Endothelial cell (in vitro differentiated cells): ENCODE measurements at regions not wholly inside any gene's neighbourhood (a gene's known extent, or its start where the extent isn't known, plus 50 kb on each side); places are given as distances from the start of the nearest gene placed in this dataset.

Source experiments
- DNase-seq: peaks from one replicate; pipeline ENCODE4 v3.0.0; 2021; ENCODE audit warnings: low spot score
- H3K27ac Mint-ChIP-seq: one replicate; pipeline ENCODE4 v1.8.0; 2021; ENCODE audit warnings: mixed read lengths, inconsistent platforms; ENCODE audit not compliant: unreplicated experiment
- H3K27me3 Mint-ChIP-seq: one replicate; pipeline ENCODE4 v1.8.0; 2021; ENCODE audit warnings: mild to moderate bottlenecking, moderate library complexity, mixed read lengths, inconsistent platforms; ENCODE audit not compliant: unreplicated experiment
- H3K36me3 Mint-ChIP-seq: one replicate; pipeline ENCODE4 v1.8.0; 2021; ENCODE audit warnings: mild to moderate bottlenecking, low read depth, mixed read lengths, inconsistent platforms; ENCODE audit not compliant: unreplicated experiment
- H3K4me1 Mint-ChIP-seq: one replicate; pipeline ENCODE4 v1.8.0; 2021; ENCODE audit warnings: mild to moderate bottlenecking, mixed read lengths, inconsistent platforms; ENCODE audit not compliant: unreplicated experiment
- H3K4me3 Mint-ChIP-seq: one replicate; pipeline ENCODE4 v1.8.0; 2021; ENCODE audit warnings: mild to moderate bottlenecking, mixed read lengths, inconsistent platforms; ENCODE audit not compliant: unreplicated experiment
- H3K9me3 Mint-ChIP-seq: one replicate; pipeline ENCODE4 v1.8.0; 2021; ENCODE audit warnings: mixed read lengths, inconsistent platforms; ENCODE audit not compliant: unreplicated experiment
- TF ChIP-seq, protein P1 (sequence below): fragments of 200-600 bp; sonication (generic); IDR thresholded peaks from one replicate; pipeline ENCODE4 v1.5.0; 2021; ENCODE audit warnings: antibody characterized with exemption; ENCODE audit not compliant: unreplicated experiment

DNA sequence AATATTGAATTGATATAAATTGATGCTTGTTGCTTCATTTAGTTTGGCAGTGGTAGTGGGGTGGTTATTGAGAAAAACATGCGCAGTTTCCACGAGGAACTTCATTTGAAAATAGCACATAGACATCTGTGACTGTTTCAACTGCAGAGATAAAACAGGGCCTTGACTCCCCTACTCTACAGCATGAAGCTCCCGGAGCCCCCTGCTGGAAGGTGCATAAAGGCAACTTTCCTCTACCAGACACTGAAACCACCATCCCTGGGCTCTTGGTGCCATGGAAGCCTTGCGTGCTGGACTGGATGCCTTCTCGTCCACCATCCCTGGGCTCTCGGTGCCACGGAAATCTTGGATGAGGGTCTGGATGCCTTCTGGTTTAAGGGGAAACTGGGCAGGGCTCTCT lies 195.9 kb downstream of the CSNK2A3 start:
- TF ChIP-seq, protein P1, sequence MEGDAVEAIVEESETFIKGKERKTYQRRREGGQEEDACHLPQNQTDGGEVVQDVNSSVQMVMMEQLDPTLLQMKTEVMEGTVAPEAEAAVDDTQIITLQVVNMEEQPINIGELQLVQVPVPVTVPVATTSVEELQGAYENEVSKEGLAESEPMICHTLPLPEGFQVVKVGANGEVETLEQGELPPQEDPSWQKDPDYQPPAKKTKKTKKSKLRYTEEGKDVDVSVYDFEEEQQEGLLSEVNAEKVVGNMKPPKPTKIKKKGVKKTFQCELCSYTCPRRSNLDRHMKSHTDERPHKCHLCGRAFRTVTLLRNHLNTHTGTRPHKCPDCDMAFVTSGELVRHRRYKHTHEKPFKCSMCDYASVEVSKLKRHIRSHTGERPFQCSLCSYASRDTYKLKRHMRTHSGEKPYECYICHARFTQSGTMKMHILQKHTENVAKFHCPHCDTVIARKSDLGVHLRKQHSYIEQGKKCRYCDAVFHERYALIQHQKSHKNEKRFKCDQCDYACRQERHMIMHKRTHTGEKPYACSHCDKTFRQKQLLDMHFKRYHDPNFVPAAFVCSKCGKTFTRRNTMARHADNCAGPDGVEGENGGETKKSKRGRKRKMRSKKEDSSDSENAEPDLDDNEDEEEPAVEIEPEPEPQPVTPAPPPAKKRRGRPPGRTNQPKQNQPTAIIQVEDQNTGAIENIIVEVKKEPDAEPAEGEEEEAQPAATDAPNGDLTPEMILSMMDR: peak; percentile 27
- DNase-seq: peak; percentile 55
- no peaks in the 10 kb centered on the region for H3K27me3 Mint-ChIP-seq
- H3K4me1 Mint-ChIP-seq: peaks cover 4% of the 10 kb centered on the region
- no peak overlapping the region for H3K27ac Mint-ChIP-seq
- no peaks in the 10 kb centered on the region for H3K36me3 Mint-ChIP-seq
- no peak overlapping the region for H3K4me3 Mint-ChIP-seq
- no peaks in the 10 kb centered on the region for H3K9me3 Mint-ChIP-seq

DNA sequence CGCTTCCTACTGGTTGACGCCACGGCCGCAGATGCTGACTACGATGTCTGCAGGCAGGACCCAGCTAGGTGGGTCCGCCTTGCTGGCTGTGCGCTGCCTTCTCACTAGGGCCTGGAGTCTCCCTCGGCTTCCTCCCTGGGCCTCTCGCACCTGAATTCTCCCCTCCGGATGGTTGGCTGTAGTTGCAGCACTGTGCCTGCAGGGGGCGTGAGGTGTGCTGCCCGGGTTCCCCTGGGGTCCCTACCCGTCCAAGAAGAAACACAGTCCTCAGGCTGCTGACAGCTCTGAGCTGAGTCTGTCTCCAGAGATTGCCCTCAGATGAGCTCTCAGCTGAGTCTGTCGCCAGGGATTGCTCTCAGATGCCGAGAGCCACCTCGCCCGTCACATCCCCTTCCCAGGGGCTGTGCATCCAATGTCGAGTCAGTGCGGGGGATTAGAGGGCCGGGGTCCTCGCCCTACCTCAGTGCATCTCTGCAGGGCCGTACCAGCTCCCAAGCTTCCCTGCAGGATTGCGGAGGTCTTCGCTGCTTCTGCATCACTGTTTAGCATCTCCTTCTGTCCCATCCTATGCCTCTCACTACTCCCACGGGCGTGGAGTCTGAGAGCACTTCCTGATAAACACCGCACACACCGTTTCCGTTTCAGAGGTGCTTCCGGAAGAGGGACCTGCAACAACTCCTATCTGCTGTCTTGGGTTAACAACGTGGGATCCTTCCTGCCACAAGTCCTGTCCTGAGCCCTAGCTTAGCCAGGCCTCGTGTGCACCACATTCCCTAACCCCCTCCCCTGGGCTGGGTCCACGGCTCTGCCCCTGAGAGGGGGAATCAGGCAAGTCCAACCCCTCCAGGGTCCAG lies 196.9 kb downstream of the CSNK2A3 start:
- TF ChIP-seq, protein P1: peak; percentile 81
- Mint-ChIP-seq H3K4me3 (no peak overlapping the region), H3K27me3 (no peaks in the 10 kb centered on the region), H3K4me1 (peaks cover 4% of the 10 kb centered on the region), H3K27ac (no peak overlapping the region), H3K36me3 (no peaks in the 10 kb centered on the region), H3K9me3 (no peaks in the 10 kb centered on the region)
- peak; percentile 69 for DNase-seq

DNA sequence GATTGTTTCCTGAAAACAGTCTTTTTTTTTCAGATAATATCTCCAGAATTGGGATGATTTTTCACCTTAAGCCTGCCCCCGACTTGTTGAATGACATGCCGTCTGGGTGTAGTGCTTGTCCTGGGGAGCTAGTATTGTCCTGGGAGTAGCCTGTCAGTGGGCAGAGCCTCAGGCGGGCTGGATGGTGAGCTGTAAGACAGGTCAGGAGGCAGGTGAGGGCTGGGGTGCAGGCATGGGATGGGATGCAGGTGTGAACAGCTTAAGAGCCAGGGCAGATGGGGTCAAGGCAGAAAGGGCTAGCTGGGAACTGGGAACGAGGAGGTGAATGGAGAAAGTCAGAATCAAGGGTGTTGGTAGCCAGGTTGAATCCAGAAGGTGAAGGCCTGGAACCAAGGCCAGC lies 200.2 kb downstream of the CSNK2A3 start:
- TF ChIP-seq, protein P1: no peak
- no peaks in the 10 kb centered on the region for H3K36me3 Mint-ChIP-seq
- H3K9me3 Mint-ChIP-seq: no peaks in the 10 kb centered on the region
- no peak for DNase-seq
- H3K27ac Mint-ChIP-seq: no peak overlapping the region
- H3K4me3 Mint-ChIP-seq: no peak overlapping the region
- H3K4me1 Mint-ChIP-seq: peaks cover 4% of the 10 kb centered on the region
- no peaks in the 10 kb centered on the region for H3K27me3 Mint-ChIP-seq

DNA sequence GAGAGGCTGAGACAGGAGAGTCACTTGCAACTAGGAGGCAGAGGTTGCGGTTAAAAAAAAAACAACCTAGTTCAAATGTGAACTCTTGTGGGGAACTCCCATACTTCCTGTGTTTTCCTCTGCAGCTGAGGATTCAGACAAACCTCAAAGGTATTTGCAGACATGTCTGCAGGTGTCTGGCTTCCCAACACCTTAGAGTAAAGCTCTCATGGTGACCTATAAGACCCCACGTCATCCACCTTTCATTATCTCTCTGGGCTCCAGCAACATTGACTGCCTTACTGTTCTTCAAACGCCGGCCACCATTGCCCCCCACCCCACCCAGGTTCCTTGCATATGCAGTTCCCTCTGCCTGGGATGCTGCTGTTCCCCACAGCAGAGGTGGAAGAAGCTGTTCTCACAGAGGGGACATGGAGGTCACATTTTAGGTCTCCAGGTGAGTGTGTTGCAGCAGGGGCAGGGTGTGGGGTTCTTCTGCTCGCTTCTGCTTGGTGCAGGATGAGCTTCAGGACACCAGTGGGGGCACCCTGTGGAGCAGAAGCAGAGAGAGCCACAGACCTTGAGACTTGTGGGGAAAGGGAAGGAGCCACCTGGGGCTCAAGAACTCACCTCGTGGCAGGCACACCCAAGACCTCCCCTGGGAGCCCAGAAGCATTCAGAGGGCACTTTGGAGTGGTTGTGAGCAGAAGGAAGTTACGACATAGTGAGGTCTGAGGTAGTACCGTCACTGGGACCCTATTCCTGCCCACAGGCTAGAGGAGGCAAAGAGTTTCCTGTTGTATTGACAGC lies 203.2 kb downstream of the CSNK2A3 start:
- DNase-seq: no peak

More for the DNA sequence above, 203.2 kb downstream of the CSNK2A3 start:
- Mint-ChIP-seq H3K9me3 (no peaks in the 10 kb centered on the region), H3K4me3 (no peak overlapping the region), H3K27me3 (no peaks in the 10 kb centered on the region), H3K36me3 (no peaks in the 10 kb centered on the region), H3K27ac (no peak overlapping the region), H3K4me1 (no peaks in the 10 kb centered on the region)
- TF ChIP-seq, protein P1: no peak
